Thymus (tissue), 11 donors: ENCODE measurements at regions not wholly inside any gene's neighbourhood (a gene's known extent, or its start where the extent isn't known, plus 50 kb on each side); places are given as distances from the start of the nearest gene placed in this dataset.
A peak's percentile ranks its signal among the peaks of the same experiment; 100 is the strongest.

Source experiments
- DNase-seq, 9 donors: peaks; one replicate each; pipeline ENCODE4 v3.0.0-alpha.2; 2013; ENCODE audit warnings: low spot score in 9 of 9, low read depth in 6 of 9, missing footprints in 1 of 9
- H3K27ac ChIP-seq, 2 donors: one replicate each; pipeline ENCODE4 v1.5.1; 2013; ENCODE audit warnings: control low read depth in 1 of 2, low read depth in 1 of 2, low read length in 1 of 2, mild to moderate bottlenecking in 1 of 2, moderate library complexity in 1 of 2
- H3K27me3 ChIP-seq, 2 donors: one replicate each; pipeline ENCODE4 v1.5.1; 2013; ENCODE audit warnings: low read length in 1 of 2; ENCODE audit not compliant: control insufficient read depth in 2 of 2, insufficient read depth in 1 of 2
- H3K36me3 ChIP-seq, 2 donors: one replicate each; pipeline ENCODE4 v1.5.1; 2013; ENCODE audit warnings: low read length in 1 of 2, mild to moderate bottlenecking in 1 of 2, moderate library complexity in 1 of 2; ENCODE audit not compliant: control insufficient read depth in 2 of 2, insufficient read depth in 2 of 2
- H3K4me1 ChIP-seq, 2 donors: one replicate each; pipeline ENCODE4 v1.5.1; 2013; ENCODE audit warnings: low read length in 2 of 2; ENCODE audit not compliant: control insufficient read depth in 2 of 2, insufficient read depth in 2 of 2
- H3K4me3 ChIP-seq, 2 donors: one replicate each; pipeline ENCODE4 v1.5.1; 2013; ENCODE audit warnings: low read length in 2 of 2, control low read depth in 1 of 2, mild to moderate bottlenecking in 1 of 2
- H3K9me3 ChIP-seq, 2 donors: one replicate each; pipeline ENCODE4 v1.5.1; 2013; ENCODE audit warnings: low read length in 1 of 2, mild to moderate bottlenecking in 1 of 2; ENCODE audit not compliant: control insufficient read depth in 2 of 2, insufficient read depth in 1 of 2
- WGBS: extraction: QIAGEN DNeasy Blood & Tissue Kit; methylation state at CpG from one replicate; pipeline ENCODE4 v1.1.7; 2013; 5-methylcytosine and 5-hydroxymethylcytosine counted together
- donor health status: healthy.

DNA sequence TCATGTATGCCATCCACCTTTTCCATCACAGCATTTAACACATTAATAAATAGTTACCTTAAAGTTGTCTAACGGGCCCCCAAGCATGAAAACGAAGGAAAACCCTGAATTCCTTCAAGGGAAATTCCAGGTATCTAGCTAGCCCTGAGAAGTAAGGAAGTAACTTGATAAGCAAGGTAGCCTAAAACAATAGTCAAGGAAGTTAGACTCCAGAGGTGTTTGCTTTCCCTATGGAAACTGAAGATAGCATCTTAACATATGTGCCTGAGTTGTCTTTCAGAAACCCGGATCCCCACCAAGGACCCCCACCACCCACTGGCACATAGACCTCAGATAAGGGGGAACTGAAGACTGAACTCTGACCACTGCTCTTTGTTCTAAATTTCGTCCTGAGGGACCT is 127.4 kb downstream of the TBXT start:
- H3K4me3 ChIP-seq, result no peak overlapping the region
- no peaks in the 10 kb centered on the region for H3K36me3 ChIP-seq
- 43% methylated on average over 4 of the region's 4 CpGs for WGBS
- H3K9me3 ChIP-seq, result no peaks in the 10 kb centered on the region
- H3K4me1 ChIP-seq, result no peaks in the 10 kb centered on the region
- no peaks in the 10 kb centered on the region for H3K27me3 ChIP-seq
- no peak for DNase-seq
- H3K27ac ChIP-seq, result no peak overlapping the region

GRCh38 chr6:166036316-166037095 is 131.1 kb downstream of the TBXT start:
- Histone ChIP-seq H3K4me3 (no peak overlapping the region), H3K9me3 (no peaks in the 10 kb centered on the region), H3K27ac (no peak overlapping the region), H3K4me1 (no peaks in the 10 kb centered on the region), H3K36me3 (no peaks in the 10 kb centered on the region), H3K27me3 (no peaks in the 10 kb centered on the region)
- WGBS, result 92% methylated on average over 7 of the region's 7 CpGs
- no peak for DNase-seq

DNA sequence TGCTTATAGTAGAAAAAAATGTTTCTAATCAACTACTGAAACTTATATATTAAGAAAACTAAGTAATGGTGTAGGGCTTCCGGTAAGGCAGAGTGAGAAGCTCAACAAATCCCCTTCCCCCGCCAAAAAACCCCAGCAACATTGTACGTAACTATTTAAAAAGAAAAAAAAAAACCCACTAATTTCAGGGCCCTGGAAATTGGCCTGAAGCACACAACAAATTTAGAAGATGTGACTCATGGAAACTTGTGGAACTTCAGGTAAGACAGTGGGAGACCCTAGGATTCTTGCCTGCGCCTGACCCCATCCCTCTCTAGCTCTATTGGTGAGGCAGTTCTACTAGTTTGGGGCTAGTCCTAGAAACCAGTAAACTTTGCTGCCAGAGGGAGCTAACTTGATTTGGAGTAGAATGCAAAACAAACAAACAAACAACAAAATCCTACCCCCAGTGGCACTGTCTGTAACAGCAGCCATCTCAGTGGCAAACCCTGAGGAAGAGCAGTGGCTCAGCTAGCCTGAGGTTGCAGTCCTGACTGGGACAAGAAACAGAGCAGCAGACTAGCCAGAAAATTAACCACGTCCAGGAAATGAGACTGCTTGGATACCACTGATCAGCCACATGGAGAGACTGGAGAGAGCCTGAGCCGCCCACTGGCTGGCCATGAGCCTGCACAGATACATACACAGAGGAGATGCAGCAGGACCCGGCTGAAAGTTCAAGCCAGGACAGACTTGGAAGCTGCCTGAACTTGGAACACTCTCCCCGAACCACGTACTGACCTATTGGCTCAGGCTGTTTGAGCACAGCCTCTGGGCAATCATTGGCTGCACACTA is 135.1 kb downstream of the TBXT start:
- Histone ChIP-seq H3K27ac (no peak overlapping the region), H3K4me3 (no peak overlapping the region)
- 74% methylated on average over 9 of the region's 9 CpGs for WGBS

GRCh38 chr6:166031275-166031674 is 136.4 kb downstream of the TBXT start:
- 91% methylated on average over 1 of the region's 1 CpG for WGBS
- no peaks in the 10 kb centered on the region for H3K4me1 ChIP-seq
- no peaks in the 10 kb centered on the region for H3K36me3 ChIP-seq
- no peak overlapping the region for H3K4me3 ChIP-seq
- H3K9me3 ChIP-seq, result peaks cover 0 to 4% of the 10 kb centered on the region in 2 donors
- H3K27me3 ChIP-seq, result no peaks in the 10 kb centered on the region
- peak in 1 of 9 donors; percentile 24 for DNase-seq
- no peak overlapping the region for H3K27ac ChIP-seq

More for the DNA sequence above, 135.1 kb downstream of the TBXT start:
- no peaks in the 10 kb centered on the region for H3K9me3 ChIP-seq
- H3K4me1 ChIP-seq, result no peaks in the 10 kb centered on the region
- H3K27me3 ChIP-seq, result no peaks in the 10 kb centered on the region
- H3K36me3 ChIP-seq, result no peaks in the 10 kb centered on the region
- no peak for DNase-seq

DNA sequence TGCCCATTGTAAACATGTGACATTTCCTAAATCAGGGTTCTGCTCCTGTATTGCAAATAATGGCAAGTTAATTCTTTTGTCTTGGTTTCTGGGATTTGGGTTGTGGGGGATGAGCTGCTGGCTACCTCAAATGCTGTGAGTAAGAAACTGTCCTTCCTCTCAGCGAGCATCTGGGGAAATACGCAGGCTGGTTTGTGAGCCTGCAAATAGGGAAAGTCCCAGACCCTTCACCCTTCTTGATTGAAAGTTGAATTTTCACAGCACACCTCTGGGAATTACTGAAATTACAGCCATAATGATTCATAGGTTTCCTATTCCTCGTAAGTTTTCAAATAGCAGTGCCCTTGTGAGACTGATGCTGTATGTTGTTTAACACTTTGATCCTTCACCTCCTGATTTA is 138.1 kb downstream of the TBXT start:
- H3K27me3 ChIP-seq, result no peaks in the 10 kb centered on the region
- DNase-seq, result no peak
- H3K9me3 ChIP-seq, result peaks cover 0 to 4% of the 10 kb centered on the region in 2 donors
- no peaks in the 10 kb centered on the region for H3K4me1 ChIP-seq
- H3K36me3 ChIP-seq, result no peaks in the 10 kb centered on the region
- no peak overlapping the region for H3K4me3 ChIP-seq
- H3K27ac ChIP-seq, result no peak overlapping the region
- 82% methylated on average over 3 of the region's 3 CpGs for WGBS

DNA sequence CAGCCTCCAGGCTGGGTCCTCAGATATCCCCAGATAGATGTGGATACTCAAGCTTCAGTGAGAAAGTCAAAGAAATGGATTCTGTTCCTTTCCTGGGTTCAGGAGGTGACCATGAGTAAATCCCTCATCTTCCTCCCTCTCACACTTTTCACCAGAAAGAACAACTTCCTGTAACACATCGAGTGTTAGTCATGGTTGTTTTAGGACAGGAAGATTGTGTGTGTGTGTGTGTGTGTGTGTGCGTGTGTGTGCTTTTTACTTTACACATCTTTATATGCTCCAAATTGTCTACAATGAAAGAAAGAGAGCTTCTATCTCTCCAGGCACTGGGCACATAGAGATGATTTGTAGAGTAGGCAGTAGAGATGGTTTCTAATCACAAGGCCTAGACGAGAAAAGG is 139.9 kb downstream of the TBXT start:
- Histone ChIP-seq H3K4me1 (no peaks in the 10 kb centered on the region), H3K36me3 (no peaks in the 10 kb centered on the region), H3K4me3 (no peak overlapping the region), H3K9me3 (peaks cover 0 to 4% of the 10 kb centered on the region in 2 donors), H3K27ac (no peak overlapping the region), H3K27me3 (no peaks in the 10 kb centered on the region)
- DNase-seq, result no peak
- 55% methylated on average over 3 of the region's 3 CpGs for WGBS

GRCh38 chr6:166026586-166027126 is 141.0 kb downstream of the TBXT start:
- Histone ChIP-seq H3K36me3 (no peaks in the 10 kb centered on the region), H3K27ac (no peak overlapping the region), H3K9me3 (peaks cover 0 to 4% of the 10 kb centered on the region in 2 donors), H3K27me3 (no peaks in the 10 kb centered on the region), H3K4me1 (no peaks in the 10 kb centered on the region), H3K4me3 (no peak overlapping the region)
- no peak for DNase-seq
- WGBS, result 76% methylated on average over 8 of the region's 8 CpGs

- H3K36me3 ChIP-seq, result no peaks in the 10 kb centered on the region
- no peaks in the 10 kb centered on the region for H3K4me1 ChIP-seq
- no peak for DNase-seq
- H3K27ac ChIP-seq, result no peak overlapping the region
- H3K9me3 ChIP-seq, result peaks cover 0 to 4% of the 10 kb centered on the region in 2 donors
- no peak overlapping the region for H3K4me3 ChIP-seq
- H3K27me3 ChIP-seq, result no peaks in the 10 kb centered on the region
- WGBS, result 94% methylated on average over 8 of the region's 8 CpGs
Measured at GRCh38 chr6:166025149-166025898, 142.3 kb downstream of the TBXT start.
